HG02642 (cell line): ENCODE measurements at regions not wholly inside any gene's neighbourhood (a gene's known extent, or its start where the extent isn't known, plus 50 kb on each side); places are given as distances from the start of the nearest gene placed in this dataset.
A peak's percentile ranks its signal among the peaks of the same experiment; 100 is the strongest.
"Not testable (repeated sequence)": the region's sequence is repeated elsewhere in the genome, so short reads cannot be mapped to it uniquely, and the experiment has no call there.

Experiments
- ATAC-seq: cut with Tn5 transposase; IDR thresholded peaks from one replicate; pipeline ENCODE4 v1.9.1; 2021; ENCODE audit warnings: mild to moderate bottlenecking; ENCODE audit not compliant: unreplicated experiment, poor library complexity

- peak; percentile 73 for ATAC-seq
Measured at GRCh38 chr13:19362946-19363510, 181.4 kb upstream of the TUBA3C start.

- ATAC-seq = not testable (repeated sequence)
Measured at GRCh38 chr13:19359697-19360096, 178.1 kb upstream of the TUBA3C start.

- no peak for ATAC-seq
Measured at GRCh38 chr13:19345916-19346422, 164.3 kb upstream of the TUBA3C start.

- ATAC-seq = peak; percentile 28
Measured at GRCh38 chr13:19345158-19345557, 163.5 kb upstream of the TUBA3C start.

- ATAC-seq = peak; percentile 81
Measured at GRCh38 chr13:19344585-19345120, 163.0 kb upstream of the TUBA3C start.

GRCh38 chr13:19332378-19332777, 150.8 kb upstream of the TUBA3C start:
- no peak for ATAC-seq

GRCh38 chr13:19329365-19329764, 147.7 kb upstream of the TUBA3C start:
- no peak for ATAC-seq

GRCh38 chr13:19324325-19324724, 142.7 kb upstream of the TUBA3C start:
- ATAC-seq = no peak

- no peak for ATAC-seq
Measured at GRCh38 chr13:19321222-19321621, 139.6 kb upstream of the TUBA3C start.

GRCh38 chr13:19305434-19305833, 123.8 kb upstream of the TUBA3C start:
- no peak for ATAC-seq

GRCh38 chr13:19289180-19289579, 107.6 kb upstream of the TUBA3C start:
- no peak for ATAC-seq

GRCh38 chr13:19283836-19284235, 102.2 kb upstream of the TUBA3C start:
- ATAC-seq = no peak

- ATAC-seq = no peak
Measured at GRCh38 chr13:19268331-19268730, 86.7 kb upstream of the TUBA3C start.

- ATAC-seq = no peak
Measured at GRCh38 chr13:19267746-19268145, 86.1 kb upstream of the TUBA3C start.

GRCh38 chr13:19266979-19267378, 85.4 kb upstream of the TUBA3C start:
- ATAC-seq = no peak

GRCh38 chr13:19264711-19265110, 83.1 kb upstream of the TUBA3C start:
- ATAC-seq = no peak

- no peak for ATAC-seq
Measured at GRCh38 chr13:19252381-19252780, 70.8 kb upstream of the TUBA3C start.

GRCh38 chr13:19239114-19239860, 57.7 kb upstream of the TUBA3C start:
- ATAC-seq = no peak
